ENCODE measurements at regions not wholly inside any gene's neighbourhood (a gene's known extent, or its start where the extent isn't known, plus 50 kb on each side); places are given as distances from the start of the nearest gene placed in this dataset.
"Not testable (repeated sequence)": the region's sequence is repeated elsewhere in the genome, so short reads cannot be mapped to it uniquely, and the experiment has no call there.

DNA sequence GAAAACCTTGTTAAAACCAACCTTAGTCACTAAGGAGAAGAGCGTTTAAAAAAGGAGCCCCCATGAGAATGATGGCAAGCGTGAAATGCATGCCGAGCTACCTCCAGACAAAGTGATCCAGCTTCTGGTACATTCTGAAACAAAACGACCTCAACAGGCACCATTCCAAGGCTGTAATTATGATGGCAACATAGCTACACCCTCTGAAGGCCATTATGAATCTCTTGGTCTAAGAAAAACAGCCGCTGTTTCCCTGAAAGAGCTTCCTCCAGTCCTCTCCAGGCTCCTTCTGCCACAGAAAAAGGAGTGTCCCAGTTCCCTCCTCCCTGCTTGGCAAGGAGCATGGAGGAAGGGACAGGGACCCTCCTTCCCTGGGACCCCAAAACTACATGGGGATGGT lies 50.0 kb upstream of the ABLIM1 start:
- DNase-seq = no peak

DNA sequence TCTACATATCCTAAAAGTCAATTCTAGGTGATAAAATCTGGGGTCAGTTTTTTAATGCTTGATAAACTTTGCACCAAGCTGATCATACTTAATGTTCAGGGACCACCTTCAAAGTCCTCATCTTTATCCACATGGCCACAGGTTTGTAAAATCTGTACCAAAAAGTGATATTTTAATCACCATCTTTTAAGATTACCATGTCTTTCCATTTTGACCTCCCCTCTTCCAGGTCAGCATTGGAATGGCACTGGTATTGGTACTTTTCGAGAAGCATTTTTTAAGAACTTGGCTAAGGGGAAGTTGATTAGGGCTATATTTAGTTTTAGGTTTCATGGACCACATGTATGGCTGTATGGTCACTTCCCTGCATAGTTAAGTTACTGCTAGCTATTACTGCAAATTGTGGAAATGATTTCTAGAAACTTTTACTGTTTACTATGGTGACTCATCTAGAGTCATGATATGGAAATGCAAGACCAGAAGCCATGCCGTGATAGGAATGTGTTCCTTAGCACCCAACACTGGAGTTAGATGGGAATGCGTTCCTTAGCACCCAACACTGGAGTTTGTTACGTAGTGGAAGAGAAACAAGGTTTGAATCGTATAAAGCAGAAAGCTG lies 50.8 kb upstream of the ABLIM1 start:
- no peak for DNase-seq

DNA sequence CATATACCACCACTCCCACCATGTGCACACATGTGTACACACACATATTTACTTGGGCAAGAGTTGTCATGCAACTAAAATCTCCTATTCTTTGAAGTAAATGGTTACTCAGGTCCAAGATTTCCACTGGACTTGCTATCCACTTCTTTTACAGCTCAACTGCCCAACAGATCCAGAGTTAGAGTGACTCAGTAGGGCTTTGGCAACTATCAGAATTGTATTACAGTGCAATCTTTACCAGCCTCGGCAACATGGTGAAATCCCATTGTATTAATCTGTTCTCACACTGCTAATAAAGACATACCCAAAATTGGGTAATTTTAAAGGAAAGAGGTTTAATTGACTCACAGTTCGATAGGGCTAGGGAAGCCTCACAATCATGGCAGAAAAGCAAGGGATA lies 51.9 kb upstream of the ABLIM1 start:
- DNase-seq = no peak

DNA sequence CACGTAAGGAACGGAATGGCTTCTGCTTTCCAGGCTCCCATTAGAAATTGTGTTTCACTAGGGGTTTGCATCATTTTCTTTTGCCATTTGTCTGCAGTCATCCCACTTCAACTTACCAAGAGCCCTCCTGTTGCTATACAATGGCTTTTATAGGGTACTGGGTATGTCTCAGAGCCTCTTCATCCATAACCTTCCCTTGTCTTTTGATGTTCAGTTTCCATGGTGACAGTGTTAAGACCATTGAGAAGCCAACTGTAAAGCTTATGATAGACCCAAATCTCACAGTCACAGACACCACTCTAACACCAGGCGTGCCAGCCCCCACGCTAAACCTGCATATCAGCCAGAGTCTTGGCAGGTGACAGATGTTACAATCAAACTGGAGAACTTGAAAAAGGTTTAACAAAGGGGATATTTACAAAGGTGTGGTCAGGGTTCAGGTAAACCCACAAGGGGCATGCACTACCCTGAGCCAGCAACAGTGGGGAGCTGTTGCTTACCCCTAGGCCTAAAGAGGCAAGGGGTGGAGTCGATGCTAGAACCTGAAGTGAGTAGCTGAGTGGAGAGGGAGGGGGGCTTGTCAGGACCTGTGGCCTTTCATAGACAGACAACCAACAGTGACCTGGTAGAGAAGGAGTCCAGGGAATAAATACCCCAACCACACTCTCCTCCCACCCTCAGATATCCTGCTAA lies 53.2 kb upstream of the ABLIM1 start:
- DNase-seq = no peak

DNA sequence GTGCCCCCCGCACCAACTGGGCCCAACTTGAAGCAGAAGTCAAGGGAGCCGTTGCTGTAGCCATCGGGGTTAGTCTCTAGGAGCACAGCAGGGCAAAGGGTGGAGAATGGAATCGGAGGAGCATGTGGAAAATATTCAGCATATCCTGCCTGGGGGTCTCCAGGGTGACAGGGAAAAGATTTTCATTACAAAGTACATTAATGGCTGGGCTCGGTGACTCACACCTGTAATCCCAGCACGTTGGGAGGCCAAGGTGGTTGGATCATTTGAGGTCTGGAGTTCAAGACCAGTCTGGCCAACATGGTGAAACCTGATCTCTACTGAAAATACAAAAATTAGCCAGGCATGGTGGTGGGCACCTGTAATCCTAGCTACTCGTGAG lies 53.8 kb upstream of the ABLIM1 start:
- DNase-seq = no peak

DNA sequence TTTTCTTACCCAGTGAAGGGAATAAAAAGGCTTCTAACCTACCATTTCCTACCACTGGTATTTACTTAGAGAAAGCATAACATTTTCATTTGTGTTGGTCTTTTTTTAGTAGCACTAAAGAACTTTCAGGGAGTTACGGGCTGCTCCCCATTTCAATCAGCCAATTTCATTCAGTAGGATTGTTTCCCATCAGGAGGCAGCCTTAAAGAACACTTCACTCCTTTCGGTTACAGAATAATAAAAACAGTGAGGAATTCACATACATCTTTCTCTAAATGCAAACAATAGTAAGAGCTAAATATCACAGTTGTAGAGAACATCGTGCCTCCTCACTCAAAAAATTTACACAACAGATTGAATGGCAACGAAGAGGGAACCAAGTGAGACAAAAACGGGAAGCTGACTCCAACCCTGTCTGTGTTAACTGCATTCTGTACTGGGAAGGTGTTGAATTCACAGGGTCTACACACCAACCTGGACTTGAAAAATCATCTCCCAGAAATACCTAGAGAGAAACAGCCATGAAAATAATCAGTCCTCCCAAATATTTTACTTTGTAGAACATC lies 55.5 kb upstream of the ABLIM1 start:
- no peak for DNase-seq

DNA sequence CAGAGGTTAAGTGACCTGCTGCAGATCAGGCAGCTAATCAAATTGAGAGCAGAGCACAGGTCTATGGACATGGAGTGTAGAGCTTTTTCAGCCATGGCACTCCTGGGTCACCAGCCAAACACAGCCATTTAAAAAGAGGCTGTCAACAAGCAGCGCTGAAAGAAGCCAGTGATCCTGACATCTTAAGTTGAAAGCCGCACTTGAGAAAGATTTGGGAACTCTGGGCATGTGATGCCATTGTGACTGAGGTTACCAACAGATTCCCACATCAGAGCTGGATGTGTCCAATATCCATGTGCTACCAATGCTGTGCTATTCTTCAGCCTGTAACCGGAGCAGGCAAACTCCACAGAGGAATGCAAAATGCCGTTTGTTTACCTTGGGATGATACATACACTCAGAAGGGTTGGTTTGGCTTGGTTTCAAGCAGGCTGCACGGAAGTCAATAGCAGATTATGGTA lies 56.2 kb upstream of the ABLIM1 start:
- no peak for DNase-seq

DNA sequence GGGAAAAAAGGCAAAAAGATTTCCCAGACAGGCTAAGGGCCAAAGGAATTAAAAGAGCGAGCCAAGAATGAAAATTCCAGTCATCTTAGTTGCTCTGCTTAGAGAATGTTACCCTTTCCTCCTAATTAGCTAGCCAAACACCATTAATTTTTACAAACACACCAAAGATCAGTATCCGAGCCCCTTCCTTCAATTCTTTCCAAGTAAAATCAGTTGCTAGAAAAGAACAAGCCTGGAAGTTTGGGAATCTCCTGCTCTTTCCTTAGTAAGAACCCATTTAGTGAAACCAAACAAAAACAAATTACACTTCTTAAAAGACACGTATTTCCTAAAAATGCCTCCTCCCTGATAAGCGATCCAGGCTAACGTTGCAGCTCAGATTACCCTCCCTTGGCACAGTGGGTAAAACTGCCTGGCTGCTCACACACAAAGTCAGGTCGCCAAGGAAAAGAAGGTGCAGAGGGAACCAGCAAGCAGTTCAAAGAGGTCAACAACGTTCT lies 57.1 kb upstream of the ABLIM1 start:
- DNase-seq = no peak

DNA sequence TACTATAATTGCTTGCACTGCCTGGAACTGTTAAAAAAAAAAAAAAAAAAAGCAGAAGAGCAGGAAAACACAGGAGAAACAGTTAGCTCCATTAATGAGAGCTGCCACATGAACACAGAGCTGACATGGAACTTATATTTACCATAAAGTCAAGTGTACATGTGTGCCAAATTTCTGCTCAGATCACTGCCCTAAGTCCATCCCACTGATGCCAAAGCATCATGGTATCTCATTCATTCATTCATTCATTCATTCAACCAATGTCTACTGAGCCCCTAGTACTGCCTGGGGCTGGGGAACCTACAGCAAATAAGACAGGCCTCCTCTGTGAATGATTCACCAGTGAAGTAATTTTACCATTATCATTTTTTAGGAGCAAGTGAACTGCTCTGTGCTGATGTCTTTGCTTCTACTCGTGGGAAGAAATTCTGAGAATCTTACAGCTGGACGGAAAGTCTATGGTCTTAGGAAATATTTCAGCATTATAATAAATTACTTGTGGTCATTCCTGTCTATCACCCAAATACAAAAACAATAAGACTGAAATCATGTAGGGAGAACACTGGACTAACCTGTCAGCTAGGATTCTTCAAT lies 58.8 kb upstream of the ABLIM1 start:
- DNase-seq = no peak

DNA sequence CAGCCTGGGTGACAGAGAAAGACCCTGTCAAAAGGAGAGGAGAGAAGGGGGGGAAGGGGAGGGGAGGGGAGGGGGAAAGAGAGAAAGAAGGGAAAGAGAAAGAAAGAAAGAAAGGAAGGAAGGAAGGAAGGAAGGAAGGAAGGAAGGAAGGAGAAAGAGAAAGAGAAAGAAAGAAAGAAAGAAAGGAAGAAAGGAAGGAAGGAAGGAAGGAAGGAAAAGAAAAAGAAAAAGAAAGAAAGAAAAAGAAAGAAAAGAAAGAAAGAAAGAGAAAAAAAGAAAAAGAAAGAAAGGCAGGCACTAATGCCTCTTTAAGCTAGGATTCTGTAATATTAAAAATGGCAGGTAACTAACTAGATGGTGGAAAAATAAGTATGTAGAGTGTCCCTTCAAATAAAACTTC lies 59.8 kb upstream of the ABLIM1 start:
- not testable (repeated sequence) for DNase-seq

DNA sequence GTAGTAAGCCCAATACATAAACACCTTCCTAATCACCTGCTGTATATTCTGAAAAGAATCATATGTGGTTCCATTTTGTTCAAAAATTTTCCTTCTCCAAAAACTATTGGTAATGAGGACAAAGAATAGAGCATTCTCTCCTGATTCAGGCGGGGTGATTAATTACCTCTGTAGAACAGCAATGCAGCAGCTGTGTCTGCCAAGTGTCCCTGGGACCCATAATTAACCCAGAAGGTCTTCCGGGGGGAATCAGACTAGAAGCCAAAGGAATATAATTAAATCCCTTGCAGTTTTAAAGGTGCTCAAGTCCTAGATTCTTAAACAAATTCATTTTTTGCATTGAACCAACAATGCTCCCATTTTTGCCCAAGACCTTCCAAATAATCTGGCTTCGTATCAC lies 60.3 kb upstream of the ABLIM1 start:
- no peak for DNase-seq

DNA sequence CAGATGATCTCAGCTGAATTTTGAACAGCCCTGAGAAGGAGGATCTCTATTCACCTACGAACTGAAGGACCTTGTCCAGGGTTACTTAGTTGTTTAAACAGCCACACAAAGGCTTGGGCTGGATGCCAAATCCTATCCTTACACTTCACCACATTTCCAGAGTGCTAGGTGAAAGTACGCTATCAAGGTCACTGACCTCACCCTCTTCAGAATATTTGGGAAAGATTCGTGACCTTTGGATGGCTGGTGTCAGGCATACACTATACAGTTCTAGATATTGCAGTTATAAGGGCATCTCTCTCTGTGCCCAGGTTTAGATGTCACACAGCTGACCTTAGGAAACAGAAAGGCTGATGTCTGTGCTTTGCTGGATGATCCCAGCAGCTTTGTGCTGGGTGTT lies 61.2 kb upstream of the ABLIM1 start:
- no peak for DNase-seq

DNA sequence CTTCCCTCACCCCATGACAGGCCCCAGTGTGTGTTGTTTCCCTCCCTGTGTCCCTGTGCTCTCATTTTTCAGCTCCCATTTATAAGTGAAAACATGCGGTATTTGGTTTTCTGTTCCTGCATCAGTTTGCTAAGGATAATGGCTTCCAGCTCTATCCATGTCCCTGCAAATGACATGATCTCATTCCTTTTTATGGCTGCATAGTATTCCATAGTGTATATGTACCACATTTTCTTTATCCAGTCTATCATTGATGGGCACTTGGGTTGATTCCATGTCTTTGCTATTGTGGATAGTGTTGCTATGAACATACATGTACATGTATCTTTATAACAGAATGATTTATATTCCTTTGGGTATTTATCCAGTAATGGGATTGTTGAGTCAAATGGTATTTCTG lies 61.9 kb upstream of the ABLIM1 start:
- not testable (repeated sequence) for DNase-seq

DNA sequence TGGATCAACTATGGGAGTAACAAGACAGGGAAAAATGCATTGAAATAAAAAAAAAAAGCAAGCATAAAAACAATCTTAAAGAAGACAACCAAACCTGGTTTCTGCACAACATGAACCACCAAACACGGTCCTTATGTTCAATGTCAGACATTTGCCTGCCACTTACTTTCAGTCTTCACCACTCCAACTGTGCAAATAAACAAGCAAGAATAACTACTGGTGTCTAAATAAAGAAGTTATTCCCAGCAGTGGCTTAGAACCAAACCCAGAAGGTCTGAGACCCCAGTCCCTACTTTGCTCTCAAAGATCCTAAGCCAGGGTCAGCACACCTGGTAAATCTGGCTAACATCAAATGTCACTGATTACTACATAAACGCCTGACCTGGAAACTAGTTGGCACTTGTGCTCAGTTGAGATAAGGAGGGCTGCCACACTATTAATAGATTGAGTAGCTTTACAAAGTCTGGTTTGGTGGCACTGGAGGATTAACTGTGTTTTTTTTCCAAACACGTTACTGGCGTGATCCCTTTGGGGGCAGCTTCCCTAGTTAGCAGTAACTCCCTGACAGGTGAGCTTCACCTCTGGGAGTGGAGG lies 62.7 kb upstream of the ABLIM1 start:
- no peak for DNase-seq

DNA sequence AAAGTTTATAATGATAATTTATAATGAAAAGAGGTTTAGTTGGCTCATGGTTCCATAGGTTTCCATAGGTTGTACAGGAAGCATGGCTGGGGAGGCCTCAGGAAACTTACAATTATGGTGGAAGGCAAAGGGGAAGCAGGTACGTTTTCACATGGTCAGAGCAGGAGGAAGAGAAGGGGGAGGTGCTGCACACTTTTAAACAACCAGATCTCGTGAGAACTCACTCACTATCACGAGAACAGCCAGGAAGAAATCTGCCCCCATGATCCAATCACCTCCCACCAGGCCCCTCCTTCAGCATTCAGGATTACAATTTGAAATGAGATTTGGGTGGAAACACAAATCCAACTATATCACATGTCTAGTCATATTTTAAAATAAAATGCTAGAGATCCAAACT lies 64.1 kb upstream of the ABLIM1 start:
- not testable (repeated sequence) for DNase-seq

DNA sequence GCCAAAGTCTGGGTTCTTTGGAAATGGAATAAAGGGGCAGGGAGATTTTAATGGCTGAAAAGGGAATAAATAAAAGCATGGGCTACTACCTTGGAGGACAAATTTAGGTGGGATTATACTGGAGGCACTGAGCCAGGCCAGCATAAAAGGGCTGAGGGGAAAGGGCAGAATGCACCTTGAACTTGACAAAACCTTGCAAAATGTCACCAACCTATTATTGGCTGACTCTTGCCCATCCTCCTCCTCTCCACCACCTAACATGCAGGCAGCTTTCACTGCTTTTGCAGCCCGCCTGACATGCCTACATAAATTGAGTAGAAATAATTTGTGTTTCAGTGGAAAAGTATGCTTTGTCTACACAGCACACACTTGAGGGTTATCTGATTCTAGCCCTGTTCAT lies 65.3 kb upstream of the ABLIM1 start:
- DNase-seq = no peak

DNA sequence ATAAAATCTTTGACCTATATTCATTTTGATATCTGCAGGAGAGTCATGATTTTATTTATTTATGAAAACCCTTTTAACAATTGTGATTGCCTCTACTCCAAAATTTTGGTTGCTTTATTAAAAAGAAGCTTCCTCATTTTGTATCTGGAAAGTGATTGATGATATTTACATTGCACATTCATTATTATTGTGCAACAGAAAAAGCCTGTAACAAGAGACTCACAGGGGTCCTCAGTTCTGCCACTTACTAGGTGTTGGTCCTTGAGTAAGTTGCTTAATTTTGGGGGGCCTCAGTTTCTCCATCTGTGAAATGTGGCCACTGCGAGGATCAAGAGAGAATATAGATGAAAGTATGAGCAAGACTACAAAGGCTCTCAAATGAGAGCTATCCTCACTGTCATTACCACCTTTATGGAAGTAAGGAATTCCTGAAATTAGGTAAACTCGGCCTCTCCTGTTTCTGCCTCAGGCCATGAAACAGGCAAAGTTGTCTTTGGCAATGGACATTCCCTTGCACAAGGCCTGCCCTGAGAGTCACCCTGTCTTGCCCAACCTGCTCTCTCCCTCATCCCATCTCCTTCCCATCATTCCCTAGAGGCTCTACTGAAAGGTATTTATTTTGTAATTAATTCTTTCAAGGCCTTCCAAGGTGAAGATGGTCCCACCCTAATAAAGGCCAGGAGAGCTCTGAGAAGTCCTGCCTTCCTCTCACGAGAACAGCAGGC lies 66.1 kb upstream of the ABLIM1 start:
- no peak for DNase-seq

DNA sequence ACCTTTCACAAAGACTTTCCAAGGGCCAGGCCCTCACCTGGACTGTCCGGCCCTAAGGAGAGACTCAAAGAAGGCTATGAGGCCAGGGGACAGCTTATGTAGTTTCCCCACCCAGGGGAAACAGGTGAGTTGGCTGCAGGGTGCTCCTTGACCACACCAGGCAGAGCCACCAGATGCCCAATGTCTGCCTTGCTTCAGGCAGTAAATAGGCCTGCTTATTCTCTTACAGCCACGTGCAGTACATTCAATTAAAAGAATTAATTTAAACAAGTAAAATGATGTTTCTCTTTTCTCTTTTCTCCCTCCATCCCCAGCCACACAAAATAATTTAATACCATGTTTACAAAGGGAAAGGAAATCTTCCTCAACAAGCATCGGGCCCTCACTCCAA lies 66.6 kb upstream of the ABLIM1 start:
- DNase-seq = no peak

DNA sequence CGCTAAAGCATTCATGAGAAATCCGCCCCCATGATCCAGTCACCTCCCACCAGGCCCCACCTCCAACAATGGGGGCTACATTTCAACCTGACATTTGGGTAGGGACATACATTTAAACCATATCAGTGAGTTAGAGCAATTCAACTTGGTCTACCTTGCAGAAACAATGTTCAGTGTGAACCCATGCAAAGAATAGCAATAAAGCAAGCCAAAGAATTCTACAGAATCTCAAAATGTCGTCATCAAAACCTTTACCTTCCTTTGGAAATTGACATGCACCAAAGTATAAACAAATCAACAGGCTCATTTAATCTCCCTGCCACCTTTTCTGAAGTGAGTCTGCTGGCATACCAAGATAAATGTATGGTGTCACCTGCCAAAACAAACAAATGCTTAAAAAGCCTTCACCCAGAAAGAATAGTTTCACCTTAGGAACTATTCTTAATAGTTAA lies 68.8 kb upstream of the ABLIM1 start:
- DNase-seq = no peak

DNA sequence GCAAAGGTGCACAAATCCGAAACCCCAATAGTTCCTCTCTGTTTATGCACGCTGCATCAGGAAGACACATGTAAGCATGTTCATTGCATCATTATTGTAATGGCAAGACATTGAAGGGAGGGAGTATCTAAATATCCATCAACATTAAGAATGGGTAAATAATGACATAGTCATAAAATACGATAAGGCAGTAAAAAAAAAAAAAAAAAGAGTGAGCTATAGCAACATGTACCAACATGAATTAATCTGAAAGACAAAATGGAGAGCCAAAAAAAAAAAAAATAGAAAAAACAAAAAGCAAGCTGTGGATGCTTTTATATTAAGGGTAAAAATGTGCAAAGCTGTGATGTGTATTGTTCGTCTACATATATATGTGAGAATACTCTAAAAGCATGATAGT lies 70.2 kb upstream of the ABLIM1 start:
- no peak for DNase-seq

DNA sequence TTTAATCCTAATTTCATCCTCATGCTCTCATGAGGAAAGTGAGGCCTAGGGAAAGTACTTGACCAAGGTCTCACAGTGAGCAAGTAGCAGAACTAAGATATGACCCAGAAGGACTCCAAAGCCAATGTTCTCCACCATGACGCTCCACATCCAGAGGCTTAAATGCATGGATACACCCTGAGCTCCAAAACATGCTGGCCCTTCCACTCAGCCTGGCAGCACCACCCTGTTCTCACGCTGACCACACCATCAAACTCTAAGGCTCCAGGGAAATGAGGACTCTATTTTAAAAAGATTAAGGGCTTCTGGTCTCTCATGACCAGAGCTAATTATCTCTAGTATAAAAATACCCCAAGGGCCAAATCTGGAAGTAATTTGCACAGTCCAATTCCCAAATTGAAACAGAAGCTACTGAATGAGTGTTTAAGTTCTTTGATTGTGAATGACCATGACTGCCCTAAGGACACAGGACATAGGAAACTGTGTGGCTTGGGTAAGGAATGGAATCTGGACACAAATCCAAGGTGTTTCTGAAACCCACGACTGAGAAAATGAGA lies 71.1 kb upstream of the ABLIM1 start:
- no peak for DNase-seq

DNA sequence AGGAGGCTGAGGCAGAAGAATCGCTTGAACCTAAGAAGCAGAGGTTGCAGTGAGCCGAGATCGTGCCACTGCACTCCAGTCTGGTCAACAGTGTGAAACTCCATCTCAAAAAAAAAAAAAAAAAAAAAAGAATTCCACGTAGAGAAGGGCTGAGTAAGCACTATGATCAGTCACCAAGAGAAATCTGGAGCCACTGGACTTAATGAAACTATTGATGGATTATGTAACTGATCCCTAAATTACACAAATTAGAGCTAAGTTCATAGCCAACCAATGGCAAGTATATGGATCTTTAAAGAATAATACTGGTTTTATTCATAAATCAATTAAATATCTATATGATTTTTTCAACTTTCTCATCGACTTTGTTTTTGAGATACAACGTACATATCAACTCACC lies 72.2 kb upstream of the ABLIM1 start:
- no peak for DNase-seq

DNA sequence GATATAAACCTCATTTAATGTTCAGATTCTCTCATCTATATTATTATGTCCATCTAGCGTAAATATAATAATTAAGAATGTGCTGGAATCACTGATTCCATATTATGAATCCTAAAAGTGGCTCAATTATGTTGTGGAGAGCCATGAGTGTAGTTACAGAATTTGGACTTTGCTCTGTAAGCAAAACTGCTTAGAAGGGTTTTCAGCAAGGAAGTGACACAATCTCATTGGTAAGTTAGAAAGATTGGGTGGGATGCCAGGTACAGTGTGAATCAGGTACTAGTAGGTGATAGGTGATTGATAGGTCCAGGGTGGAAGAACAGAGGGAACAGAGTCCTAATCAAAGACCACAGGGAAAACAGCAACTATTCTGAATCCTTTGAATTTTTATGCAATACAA lies 74.9 kb upstream of the ABLIM1 start:
- DNase-seq = no peak

All from stimulated activated CD4-positive, alpha-beta T cell treated with anti-CD3 and anti-CD28 coated beads, Interleukin-2, amount 100 ng/mL, for 24 hours (primary cell).